DMS79 (cell line): ENCODE measurements at regions not wholly inside any gene's neighbourhood (a gene's known extent, or its start where the extent isn't known, plus 50 kb on each side); places are given as distances from the start of the nearest gene placed in this dataset.
"Not testable (repeated sequence)": the region's sequence is repeated elsewhere in the genome, so short reads cannot be mapped to it uniquely, and the experiment has no call there.

Source experiments
- DNase-seq: peaks from one replicate; lab custom pipeline; 2025; lab: John Stamatoyannopoulos, UW

DNA sequence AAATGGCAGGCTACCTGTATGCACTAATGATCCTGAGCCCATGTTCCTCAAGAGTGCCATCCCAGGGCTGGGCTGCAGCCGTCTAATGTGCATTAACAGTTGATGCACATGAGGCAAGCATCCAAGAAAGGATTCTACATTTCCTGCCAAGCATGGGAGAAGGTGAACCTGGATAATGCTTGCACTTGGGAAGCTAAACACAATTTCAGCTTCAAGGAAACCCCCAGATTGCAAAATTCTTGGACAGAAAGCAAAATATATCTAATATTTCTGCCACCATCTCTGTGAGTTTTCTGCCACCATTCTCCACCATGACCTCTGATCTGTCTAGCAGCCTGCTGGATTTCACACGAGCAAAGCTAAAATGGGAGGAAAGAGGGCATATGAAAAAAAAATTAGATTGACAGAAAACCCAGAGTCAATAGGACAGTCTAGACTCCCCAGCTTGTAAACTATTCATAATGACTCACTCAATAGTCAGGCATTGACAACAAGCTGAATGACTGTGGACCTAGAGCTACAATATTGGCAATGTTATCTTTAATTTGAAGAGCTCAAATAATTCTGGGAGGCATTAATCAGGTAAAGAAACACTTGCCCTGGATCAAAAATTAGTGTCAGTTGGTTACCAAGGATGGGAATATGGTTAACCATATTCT lies 91.9 kb upstream of the BCL2L14 start:
- DNase-seq = no peak

DNA sequence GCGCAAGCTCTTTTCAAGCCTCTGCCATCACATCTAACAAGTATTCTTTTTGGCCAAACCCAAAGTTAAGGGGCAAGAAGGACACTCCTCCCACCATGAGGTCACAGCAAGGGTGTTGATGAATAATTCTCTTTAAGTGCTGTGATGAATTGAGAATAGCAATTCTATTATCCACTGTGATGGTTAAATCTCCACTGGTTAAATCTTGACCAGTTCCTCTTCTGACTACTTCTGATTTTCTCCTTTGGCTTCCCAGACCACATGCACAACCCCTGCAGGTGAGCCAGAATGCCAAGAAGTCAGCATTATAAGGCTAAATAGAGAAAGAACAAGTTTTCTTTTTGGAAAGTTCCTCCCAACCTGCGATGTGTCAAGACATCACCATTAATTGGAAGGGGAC lies 90.6 kb upstream of the BCL2L14 start:
- no peak for DNase-seq

DNA sequence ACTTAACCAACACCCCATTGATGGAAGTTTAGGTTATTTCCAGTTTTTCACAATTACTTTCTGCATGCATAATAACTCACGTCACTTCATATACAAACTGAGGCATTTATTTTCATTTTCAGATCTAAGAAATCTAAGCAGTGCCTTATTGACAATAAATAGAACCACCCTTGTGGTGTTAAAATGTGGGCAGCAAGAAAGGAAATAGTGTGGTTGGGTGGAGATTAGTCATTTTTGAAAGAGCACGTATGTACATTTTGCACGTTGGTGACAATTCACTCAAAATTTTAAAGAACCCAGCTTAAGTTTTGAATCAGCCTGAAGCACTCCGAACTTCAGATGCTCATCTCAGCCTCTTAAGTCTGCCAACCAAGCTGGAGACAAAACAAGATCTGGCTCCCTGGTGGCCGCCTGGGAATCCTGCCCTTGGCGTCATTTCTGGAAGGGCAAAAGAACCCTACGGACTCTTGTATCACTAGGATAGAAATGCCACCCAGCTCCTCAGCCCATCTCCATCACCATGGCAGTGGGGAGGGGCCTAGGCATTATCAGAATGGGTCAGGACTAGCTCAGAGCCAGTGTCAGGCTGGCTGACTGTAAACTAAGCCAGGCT lies 89.5 kb upstream of the BCL2L14 start:
- DNase-seq = no peak

DNA sequence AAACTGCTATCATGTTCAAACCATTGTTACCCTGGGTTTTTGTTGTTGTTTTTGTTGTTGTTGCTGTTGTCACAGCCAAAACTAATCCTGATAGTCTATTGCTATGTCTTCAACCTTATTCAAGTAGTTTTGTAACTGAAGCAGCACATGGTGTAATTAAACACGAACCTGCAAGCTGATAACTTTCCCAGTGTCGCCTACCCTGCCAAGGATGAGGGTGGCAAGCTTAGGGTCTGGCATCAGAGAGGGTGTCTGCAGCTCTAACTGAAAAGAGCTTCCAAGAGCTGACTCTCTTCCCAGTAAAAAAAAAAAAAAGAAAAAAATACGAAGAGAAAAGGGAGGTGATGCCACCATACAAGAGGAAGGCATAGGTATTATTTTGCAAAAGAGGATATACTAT lies 86.3 kb upstream of the BCL2L14 start:
- DNase-seq = no peak

DNA sequence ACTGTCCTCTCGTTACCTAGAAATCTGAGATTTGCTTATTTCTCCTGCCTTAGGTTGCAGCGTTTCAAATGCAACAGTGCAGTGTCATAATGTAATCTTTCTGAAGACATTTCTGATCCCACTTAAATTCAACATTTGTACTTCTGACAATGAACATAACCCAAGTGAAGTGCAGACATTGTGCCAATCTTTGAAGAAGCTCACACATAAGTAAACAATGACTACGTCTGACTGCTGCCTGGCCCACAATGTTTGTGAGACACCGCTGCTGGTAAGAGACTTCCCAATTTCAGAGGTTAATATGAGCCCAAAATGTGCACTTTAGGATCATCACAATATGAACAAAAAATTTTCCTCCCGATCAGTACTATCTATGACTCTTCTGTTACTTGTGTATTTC lies 84.6 kb upstream of the BCL2L14 start:
- no peak for DNase-seq

DNA sequence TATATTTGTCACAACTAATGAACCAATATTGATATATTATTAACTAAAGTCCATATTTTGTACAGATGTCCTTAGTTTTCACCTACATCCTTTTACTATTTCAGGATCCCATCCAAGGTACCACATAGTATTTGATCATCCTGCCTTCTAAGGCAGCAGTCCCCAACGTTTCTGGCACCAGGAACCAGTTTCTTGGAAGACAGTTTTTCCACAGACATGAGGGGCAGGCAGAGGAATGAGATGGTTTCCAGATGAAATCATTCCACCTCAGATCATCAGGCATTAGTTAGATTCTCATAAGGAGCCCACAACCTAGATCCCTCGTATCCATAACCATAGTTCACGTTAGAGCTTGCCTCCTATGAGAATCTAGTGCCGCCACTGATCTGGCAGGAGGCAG lies 82.8 kb upstream of the BCL2L14 start:
- no peak for DNase-seq

DNA sequence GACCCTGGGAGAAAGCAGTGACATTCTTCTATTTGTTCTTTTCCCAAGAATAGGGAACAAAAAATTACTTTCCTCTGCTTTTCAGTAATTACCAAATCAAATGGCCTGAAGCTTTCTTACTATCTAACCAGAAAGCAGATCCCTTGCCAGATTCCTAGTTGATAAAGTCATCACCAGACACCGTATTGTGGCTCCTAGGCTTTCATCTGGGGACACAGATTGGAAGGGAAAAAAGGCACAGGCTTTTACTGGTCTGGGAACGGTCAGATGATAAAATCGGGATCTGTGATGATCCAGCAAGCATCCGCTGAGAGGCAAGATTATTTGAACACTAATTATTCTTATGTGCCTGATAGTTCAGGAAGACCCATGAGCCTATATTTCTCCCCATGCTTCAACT lies 79.1 kb upstream of the BCL2L14 start:
- no peak for DNase-seq

DNA sequence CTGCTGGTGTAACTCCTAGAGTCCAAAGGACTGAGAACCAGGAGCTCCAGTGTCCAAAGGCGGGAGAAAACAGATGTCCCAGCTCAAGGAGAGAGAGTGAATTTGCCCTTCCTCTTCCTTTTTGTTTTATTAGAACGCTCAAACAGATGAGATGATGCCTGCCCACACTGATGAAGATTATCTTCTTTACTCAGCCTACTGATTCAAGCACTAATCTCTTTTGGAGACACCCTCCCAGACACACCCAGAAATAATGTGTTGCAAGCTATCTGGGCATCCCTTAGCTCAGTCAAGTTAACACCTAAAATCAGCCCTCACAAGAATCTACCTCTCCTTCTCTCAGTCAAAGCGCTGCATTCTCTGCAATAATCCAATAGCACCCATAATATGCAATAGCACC lies 78.2 kb upstream of the BCL2L14 start:
- no peak for DNase-seq

DNA sequence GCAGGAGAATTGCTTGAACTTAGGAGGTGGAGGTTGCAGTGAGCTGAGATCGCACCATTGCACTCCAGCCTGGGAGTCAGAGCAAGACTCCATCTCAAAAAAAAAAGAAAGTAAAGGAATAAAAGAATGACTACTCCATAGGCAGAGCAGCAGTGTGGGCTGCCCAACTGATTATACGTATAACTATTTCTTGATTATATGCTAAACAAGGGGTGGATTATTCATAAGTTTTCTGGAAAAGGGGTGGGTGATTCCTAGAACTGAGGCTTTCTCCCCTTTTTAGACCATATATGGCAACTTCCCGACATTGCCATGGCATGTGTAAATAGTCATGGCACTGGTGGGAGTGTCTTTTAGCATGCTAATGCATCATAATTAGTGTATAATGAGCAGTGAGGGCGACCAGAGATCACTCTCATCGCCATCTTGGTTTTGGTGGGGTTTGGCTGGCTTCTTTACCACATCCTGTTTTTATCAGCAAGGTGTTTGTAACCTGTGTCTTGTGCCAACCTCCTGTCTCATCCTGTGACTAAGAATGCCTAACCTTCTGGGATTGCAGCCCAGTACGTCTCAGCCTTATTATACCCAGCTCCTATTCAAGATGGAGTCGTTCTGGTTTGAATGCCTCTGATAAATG lies 72.3 kb upstream of the BCL2L14 start:
- not testable (repeated sequence) for DNase-seq

DNA sequence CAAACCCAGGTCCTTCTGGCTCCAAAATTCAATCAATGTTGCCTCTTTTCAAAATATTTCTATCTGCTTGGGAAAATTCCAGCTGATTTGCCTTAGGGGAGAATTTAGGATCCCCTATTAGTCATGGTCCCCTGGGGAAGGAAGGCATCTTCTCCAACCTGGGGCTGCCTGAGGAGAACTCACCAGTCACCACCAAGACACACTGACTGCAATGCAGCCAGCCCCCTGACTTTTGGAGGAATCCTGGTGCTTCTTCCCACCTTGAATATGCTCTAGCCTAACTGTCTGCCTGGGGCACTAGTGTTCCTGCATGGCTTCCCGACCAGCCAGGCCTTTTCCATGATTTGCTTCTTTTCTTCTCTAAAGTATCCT lies 71.8 kb upstream of the BCL2L14 start:
- no peak for DNase-seq

DNA sequence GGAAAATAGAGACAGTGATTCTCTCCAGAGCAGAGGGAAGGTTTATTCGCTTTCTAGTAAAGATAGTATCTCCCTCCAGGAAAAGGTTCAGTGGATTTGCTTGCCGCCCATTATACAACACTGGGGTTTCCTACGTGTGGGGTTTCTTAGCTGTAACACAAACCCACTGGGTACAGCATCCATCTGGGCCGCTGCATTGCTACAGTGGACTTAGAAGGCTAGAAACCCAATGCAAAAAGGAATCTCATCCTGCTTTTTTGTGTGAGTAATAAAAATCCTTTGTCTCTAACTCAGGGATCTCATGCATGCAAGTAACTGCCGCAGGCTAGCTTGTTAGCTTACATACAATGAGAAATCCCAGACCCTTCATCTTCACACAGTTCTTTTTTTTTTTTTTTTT lies 67.1 kb upstream of the BCL2L14 start:
- no peak for DNase-seq

DNA sequence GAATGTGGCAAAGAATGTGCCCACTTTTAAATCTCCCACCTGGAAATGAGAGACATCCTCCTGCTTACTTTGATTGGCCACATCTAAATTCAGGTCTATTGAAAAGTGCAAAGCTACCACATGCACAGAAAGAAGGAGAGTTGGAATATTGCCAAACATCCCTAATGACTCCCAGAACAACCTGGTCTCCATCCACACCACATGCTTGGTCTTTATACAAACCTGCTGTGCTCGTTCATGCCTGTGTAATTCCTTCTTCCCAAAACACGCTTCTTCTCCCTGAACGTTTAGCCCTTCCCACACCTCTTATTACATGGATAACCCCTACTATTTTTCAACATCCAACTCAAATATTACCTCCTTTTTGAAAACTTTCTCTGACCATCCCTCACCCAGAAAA lies 66.2 kb upstream of the BCL2L14 start:
- DNase-seq = no peak

DNA sequence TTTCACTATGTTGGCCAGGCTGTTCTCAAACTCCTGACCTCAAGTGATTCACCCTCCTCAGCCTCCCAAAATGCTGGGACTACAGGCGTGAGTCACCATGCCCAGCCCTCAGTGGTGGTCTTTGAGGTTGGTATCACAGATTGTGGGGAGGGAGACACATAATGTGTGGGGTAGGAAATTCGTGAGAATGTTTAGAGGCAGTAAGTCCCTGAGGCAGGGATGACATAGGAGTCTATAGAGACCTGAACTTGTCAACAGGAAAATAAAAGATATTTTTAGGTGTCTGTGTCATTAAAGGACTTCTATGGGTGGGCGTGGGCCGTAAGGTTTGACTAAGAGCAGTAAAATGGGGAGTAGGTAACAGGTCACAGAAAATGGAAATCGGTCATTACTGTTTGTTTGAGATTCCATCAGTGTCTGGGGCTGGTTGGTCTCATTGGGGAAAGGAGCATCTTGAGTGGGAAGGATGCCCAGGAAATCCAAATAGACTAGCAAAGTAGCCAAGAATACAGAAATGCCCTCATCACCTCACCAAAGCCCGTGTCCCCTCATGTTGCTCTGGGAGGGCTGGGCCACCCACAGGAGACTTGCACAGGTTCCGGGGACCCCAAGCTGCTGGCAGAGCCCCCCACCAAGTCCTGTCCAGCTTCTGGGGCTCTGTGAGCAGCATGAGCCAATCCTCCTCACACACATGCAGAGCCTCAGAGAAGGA lies 63.6 kb upstream of the BCL2L14 start:
- no peak for DNase-seq

DNA sequence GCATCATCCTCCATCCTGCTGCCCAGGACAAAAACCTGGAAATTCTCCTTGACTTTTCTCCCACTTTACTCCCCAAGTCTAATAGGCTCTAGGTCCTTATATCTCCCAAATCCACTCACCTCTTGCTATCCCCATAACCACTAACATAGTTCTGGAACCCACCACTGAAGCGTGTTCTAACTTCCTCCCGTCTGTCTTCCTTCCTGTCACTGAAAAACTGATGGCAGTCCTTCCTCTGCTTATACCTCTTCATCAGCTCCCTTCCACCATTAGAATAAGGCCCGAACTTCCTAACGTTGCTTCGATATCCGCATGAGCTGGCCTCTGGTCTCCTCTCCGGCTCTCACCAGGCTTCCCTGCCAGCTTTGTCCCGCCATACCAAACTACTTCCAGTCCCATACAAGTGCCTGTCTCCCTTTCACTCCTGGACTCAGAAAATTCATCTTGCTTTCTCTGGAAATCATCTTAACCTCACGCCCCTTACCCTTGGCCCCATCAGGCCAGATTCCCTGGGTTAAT lies 63.0 kb upstream of the BCL2L14 start:
- no peak for DNase-seq

DNA sequence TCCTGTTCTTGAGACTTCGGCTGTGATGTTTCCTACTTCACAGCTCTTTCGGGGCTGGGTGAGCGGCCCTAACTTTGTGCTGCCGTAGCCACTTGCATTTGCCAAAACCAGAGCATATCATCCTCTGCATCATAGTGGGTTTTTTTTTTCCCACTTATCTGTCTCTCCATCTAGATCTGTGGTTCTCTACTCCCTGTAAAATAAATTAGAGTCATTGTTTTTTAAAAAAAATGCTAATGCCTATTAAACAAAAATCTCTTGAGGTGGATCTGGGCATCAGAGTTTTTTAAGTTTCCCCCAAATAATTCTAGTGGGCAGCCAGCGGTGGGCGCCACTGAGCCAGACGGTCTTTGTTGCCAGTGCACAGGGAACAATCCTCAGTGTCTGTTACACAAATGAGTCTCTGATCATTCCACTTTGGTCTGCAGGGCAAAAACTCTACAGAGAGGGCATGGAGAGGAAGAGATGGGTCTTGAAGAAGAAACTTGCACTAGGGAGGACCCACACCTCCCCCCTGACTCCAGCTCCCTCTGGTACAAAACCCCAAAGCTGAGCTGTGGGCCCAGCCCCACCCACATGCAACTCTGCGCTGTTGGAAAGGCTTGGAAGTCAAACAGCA lies 62.4 kb upstream of the BCL2L14 start:
- DNase-seq = peak; percentile 48

DNA sequence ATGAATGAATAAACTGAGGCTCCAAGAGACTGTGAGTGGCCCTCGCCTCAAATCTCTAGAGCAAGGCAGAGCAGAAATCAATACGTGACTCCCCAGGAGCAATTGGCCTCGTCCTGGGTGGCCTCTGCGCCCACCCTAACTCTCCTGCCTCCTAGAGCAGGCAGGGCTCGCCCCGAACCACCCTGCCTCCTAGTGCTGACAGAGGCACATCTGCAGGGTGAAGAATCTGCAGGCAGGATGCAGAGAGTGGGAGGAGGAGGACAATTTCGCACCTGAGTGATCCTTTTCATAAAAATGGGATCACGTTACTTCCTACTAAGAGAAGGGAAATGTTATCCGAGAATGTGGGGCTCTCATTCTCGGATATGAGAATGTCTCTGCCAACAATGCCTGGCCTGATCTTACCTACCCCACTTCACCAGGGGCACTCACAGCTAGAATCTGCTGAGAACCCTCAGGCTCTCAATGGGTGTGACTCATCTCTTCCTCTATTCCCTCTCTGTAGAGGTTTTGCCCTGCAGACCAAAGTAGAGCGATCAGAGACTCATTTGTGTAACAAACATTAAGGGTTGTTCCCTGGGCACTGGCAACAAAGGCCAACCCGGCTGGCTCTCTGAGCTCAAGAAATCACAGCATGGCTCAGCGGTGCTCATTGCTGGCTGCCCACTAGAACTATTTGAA lies 61.7 kb upstream of the BCL2L14 start:
- DNase-seq = peak; percentile 97

DNA sequence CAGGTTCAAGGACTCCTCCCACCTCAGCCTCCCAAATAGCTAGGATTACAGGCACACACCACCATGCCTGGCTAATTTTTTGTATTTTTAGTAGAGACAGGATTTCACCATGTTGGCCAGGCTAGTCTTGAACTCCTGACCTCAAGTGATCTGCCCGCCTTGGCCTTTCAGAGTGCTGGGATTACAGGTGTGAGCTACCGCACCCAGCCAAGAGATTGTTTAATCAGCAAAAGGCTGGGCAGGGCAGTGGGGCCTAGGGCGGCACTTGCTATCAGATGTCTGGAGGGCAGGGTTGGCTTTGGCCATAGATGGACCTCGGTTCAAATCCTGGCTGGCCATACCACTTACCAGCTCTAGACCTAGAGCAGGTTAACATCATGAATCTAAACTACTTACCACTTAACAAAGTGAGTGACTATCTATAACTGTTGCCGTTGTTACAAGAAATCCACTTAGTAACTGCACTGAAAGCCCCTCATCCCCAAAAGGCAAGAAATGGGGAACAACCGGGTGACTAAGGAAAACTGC lies 60.9 kb upstream of the BCL2L14 start:
- not testable (repeated sequence) for DNase-seq

DNA sequence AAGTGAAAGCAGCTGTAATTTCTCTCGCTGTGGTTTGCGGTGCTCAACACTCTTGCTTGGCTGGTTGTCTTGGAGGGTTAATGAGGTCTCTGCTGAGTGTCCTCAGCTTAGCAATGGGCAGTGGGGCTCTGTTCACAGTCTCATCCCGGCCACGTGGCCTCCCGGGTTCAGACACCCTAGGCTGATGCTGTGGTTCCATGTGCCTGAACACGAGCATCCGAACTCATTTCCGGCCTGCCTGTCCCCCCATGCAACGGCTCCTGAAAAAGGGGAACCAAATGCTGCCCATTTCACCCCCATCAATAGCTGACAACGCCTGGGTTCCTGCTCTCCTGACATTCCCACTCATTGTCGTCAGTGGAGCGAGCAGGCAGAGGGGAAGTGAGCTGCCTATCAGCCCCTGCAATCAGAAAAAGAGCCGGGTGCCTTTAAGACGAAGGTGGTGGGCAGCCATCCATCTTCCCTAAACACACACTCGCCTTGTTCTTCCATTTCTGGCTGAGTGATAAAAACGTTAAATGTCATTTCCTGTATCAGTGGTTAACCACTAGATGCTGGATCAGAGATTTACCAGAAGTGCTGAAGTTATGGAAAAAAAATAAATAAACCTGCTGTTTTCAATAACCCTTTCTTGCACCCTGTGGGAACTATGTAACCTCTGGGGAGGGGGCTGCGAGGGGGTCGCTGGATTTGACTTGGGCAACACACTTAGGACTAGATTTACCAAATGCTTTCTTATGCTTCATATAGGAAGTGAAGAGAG lies 60.3 kb upstream of the BCL2L14 start:
- no peak for DNase-seq

DNA sequence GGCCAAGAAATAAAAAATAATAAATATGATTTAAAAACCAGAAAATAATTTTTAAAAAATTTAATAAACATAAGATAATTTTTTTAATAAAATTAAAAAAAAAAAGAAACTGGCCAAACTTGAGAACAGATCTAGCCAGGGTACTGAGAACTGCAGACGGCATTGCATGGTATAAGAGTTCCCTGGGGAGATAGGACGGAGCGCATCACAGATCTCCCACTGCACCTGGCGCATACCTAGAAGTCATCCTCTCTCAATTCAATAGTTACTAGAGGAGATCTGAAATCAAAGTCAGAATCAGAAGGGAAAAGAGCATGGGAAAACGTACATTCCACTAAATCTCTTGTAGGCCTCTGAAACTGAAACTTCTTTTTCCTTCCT lies 58.9 kb upstream of the BCL2L14 start:
- DNase-seq = no peak

DNA sequence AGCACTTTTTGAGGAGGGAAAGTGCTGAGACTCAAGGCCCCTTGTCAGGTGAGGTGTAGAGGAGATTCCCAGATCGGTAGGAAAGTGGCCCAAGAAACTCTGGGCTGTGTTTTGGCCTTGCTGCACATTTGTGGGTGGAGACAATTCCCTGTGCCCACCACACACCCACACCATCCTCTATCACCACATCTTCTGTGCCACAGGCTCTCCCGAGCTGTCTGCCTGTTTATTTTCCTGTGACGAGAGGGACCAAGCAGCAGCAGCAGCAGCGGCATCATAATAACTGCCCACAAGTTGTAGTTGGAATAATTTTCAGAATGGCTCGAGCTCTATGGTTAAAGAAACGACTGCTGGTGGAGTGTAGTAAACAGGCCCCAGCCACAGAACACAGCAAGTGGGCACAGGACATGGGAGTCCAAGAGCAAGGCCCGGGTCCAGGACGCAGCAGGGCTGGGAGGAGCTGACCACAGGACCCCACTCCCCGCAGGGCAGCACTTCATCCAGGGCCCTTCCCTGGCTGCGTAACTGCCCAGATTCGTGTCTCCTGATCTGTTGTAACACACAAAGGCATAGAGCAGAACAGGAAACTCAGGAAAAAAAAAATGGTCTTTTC lies 55.6 kb upstream of the BCL2L14 start:
- DNase-seq = no peak
